HUES6 (cell line): ENCODE measurements at regions not wholly inside any gene's neighbourhood (a gene's known extent, or its start where the extent isn't known, plus 50 kb on each side); places are given as distances from the start of the nearest gene placed in this dataset.

Experiments used
- H3K27ac ChIP-seq: 2 replicates; pipeline ENCODE4 v1.7.0; 2013; ENCODE audit warnings: low read depth, mild to moderate bottlenecking, low read length, inconsistent platforms
- H3K27me3 ChIP-seq: 2 replicates; pipeline ENCODE4 v1.6.1; 2013; ENCODE audit warnings: low read length; ENCODE audit not compliant: control insufficient read depth, insufficient read depth
- H3K36me3 ChIP-seq: 2 replicates; pipeline ENCODE4 v1.6.1; 2013; ENCODE audit warnings: low read length; ENCODE audit not compliant: control insufficient read depth, insufficient read depth
- H3K4me1 ChIP-seq: 2 replicates; pipeline ENCODE4 v1.6.1; 2013; ENCODE audit warnings: low read length; ENCODE audit not compliant: control insufficient read depth, insufficient read depth
- H3K4me3 ChIP-seq: 2 replicates; pipeline ENCODE4 v1.5.1; 2013; ENCODE audit warnings: low read depth, low read length
- H3K9ac ChIP-seq: one replicate; pipeline ENCODE4 v1.6.1; 2013; ENCODE audit warnings: mild to moderate bottlenecking, low read length
- H3K9me3 ChIP-seq: 2 replicates; pipeline ENCODE4 v1.6.1; 2013; ENCODE audit warnings: low read depth, low read length; ENCODE audit not compliant: control insufficient read depth, insufficient read depth

GRCh38 chr20:61186771-61187472, 65.1 kb upstream of the CDH4 start:
- Histone ChIP-seq H3K9ac (no peak overlapping the region), H3K9me3 (no peaks in the 10 kb centered on the region), H3K27ac (no peak overlapping the region), H3K36me3 (no peaks in the 10 kb centered on the region), H3K4me3 (no peak overlapping the region), H3K4me1 (peaks cover 8% of the 10 kb centered on the region; the same call in 1 of the 2 replicates), H3K27me3 (peaks cover 26% of the 10 kb centered on the region)

DNA sequence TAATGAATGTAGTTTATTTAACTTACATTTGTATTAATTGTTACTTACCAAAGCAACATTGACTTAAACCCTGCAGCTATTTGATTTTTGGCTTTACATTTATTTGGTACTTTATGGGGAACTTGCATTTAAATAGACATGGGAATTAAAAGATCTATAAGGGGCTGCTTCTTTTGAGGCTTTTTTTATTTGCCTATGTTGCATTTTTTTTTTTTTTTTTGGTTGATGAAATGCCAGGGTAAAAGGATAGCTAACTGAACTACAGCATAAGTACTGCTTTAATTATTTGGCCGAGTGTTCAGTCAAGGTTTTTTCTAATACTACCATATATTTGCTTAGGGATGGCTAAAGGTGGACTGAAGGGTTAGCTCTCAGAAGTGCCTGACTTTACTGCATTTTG, 62.5 kb upstream of the CDH4 start:
- Histone ChIP-seq H3K4me3 (no peak overlapping the region), H3K9me3 (peaks cover 6% of the 10 kb centered on the region; the same call in 1 of the 2 replicates), H3K27me3 (peaks cover 20% of the 10 kb centered on the region), H3K9ac (no peak overlapping the region), H3K36me3 (no peaks in the 10 kb centered on the region), H3K27ac (no peak overlapping the region), H3K4me1 (peaks cover 8% of the 10 kb centered on the region; the same call in 1 of the 2 replicates)

DNA sequence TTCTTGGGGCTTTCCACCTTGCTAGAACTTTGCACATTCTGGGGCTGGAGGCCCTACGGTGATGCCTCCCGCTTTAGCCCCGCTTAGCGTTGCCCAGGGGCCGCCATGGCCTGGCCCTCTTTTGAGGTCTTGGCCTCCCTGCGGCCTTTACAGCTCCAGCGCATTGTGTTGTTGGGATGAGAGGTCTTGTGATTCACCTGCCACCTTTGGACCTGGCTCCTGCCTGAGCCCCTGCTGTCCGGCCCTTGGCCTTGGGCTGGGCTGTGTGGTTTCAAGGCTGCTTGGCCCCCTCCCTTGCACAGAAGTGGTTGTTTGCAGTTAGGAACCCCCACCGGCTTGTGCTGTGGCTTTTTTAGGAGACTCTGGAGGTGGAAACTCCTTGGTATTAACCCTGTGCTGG, 61.0 kb upstream of the CDH4 start:
- Histone ChIP-seq H3K27me3 (peaks cover 29% of the 10 kb centered on the region), H3K9ac (no peak overlapping the region), H3K36me3 (no peaks in the 10 kb centered on the region), H3K27ac (no peak overlapping the region), H3K9me3 (peaks cover 6% of the 10 kb centered on the region; the same call in 1 of the 2 replicates), H3K4me1 (peaks cover 4% of the 10 kb centered on the region; the same call in 1 of the 2 replicates), H3K4me3 (no peak overlapping the region)

DNA sequence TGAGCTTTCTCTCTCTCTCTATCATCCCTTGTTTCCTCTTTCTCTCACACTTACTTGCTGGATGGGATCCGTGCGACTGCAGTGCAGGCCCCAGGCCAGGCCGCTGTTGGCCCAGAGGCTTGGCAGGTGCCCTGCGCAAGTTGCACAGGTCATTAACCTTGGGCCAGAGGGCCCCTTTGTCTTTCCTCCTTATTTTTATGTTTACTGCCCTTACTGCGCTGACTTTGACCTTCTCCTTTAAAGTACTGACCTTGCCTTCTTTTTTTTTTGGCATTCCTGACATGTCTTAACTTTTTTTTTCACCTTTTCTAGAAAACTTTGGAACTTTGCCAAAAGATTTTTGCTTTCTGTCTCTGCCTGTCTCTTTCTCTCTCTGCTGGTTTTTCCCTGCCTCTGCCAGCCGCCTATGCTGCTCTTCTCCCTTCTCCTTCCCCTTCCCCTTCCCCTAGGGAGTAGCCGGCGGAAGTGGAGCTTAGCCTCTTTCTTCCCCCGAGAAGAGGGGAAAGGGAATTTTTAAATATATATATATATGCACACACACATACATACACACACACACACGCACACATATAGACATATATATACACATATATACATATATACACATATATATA, 59.6 kb upstream of the CDH4 start:
- Histone ChIP-seq H3K4me3 (no peak overlapping the region), H3K9ac (no peak overlapping the region), H3K27me3 (peaks cover 35% of the 10 kb centered on the region), H3K36me3 (no peaks in the 10 kb centered on the region), H3K9me3 (peaks cover 6% of the 10 kb centered on the region; the same call in 1 of the 2 replicates), H3K4me1 (no peaks in the 10 kb centered on the region), H3K27ac (no peak overlapping the region)

DNA sequence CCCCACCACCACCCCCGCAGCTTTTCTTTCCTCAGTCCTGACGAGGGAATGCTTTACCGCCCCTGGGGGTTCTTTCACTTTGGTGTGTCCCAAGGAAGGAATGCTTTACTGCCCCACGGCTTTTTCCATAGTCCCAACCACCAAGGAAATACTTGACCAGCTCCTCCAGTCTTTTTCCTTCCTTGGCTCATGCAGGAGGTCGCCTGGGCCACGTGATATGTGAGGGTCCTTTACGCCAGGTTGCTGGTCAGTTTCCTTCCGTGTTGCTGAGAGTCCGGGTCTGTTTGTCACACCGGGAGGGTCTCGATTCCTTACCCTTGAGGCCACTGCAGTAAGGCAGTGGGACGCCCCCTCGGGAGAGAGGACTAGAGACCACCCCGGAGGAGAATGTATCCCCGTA, 58.9 kb upstream of the CDH4 start:
- Histone ChIP-seq H3K36me3 (no peaks in the 10 kb centered on the region), H3K9ac (no peak overlapping the region), H3K9me3 (peaks cover 6% of the 10 kb centered on the region; the same call in 1 of the 2 replicates), H3K4me1 (no peaks in the 10 kb centered on the region), H3K4me3 (no peak overlapping the region), H3K27me3 (peaks cover 34% of the 10 kb centered on the region), H3K27ac (no peak overlapping the region)
